ENCODE measurements at regions not wholly inside any gene's neighbourhood (a gene's known extent, or its start where the extent isn't known, plus 50 kb on each side); places are given as distances from the start of the nearest gene placed in this dataset.

DNA sequence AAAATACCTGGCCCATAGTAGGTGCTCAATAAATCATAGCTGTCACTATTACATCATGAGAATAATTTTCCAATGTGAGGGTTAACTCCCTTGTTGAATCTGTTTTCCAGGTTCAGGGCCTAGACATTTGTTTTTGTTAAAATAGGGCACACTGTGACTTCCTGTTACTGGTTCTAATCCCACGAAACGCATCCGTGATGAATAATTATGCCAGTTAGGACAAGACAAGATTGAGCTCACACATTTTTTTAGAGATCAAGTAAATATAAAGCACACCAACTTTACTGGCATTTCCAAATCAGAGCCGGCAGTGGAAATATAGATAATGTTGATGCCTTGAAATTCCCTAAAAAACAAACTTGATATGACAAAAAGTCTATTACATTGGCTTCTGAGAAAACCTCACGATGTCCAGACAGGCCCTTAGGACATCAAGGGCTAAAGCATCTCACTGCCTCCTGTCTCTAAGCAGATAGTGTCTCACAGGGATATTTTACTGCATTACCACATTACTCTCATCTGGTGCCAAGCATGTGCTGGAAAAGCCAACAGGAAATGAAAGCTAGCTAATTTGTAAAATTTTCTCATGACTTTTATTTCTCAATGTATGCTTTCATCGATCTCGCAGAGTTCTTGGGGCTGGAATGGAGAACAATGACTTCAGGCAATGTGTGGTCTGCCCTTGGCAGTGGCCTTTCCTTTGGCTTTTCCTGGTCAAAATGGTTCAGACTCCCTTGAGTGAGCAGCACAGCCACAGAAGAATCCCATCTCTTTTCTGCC lies 414.3 kb upstream of the PAPPA start:
- no peak overlapping the region for H3K4me3 ChIP-seq
- intact Hi-C loops (cut with DNase I), result loop anchor here in 1 of 10 donors (10.0 kb wide), 1 partner anchor 64 kb away; no protein-coding TSS in a partner anchor
- H3K27me3 ChIP-seq, result peaks cover 0 to 3% (median 0%) of the 10 kb centered on the region in 7 donors
- 64 to 73% methylated on average over 7 of the region's 7 CpGs for WGBS, 2 donors
- no peaks in the 10 kb centered on the region for H3K36me3 ChIP-seq
- no peak overlapping the region for H3K27ac ChIP-seq
- H3K9me3 ChIP-seq, result no peaks in the 10 kb centered on the region
- TF ChIP-seq, protein P1, sequence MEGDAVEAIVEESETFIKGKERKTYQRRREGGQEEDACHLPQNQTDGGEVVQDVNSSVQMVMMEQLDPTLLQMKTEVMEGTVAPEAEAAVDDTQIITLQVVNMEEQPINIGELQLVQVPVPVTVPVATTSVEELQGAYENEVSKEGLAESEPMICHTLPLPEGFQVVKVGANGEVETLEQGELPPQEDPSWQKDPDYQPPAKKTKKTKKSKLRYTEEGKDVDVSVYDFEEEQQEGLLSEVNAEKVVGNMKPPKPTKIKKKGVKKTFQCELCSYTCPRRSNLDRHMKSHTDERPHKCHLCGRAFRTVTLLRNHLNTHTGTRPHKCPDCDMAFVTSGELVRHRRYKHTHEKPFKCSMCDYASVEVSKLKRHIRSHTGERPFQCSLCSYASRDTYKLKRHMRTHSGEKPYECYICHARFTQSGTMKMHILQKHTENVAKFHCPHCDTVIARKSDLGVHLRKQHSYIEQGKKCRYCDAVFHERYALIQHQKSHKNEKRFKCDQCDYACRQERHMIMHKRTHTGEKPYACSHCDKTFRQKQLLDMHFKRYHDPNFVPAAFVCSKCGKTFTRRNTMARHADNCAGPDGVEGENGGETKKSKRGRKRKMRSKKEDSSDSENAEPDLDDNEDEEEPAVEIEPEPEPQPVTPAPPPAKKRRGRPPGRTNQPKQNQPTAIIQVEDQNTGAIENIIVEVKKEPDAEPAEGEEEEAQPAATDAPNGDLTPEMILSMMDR (IDR thresholded peaks at IDR 0.05), result no peak
- no peaks in the 10 kb centered on the region for H3K4me1 ChIP-seq
- ATAC-seq (no peak), DNase-seq (no peak)

DNA sequence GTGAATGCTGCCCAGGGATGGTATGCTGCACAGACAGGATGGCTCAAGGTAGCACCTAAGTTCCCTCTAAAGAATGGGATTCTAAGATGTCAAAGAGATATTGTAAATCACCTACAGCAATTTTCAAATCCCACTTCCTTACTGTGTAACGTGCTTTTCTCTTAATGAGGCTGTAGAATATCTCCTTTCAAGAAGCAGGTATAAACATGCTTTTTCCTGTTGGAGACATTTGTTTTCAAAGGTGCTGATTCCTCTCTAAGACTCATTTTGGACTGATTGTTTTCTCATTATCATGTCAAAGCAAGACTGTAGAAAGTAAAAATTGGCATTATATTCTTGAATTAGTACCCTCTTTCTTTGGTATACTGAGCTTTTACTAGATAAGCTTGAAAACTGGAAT lies 412.6 kb upstream of the PAPPA start:
- Histone ChIP-seq H3K36me3 (no peaks in the 10 kb centered on the region), H3K4me3 (no peak overlapping the region), H3K9me3 (no peaks in the 10 kb centered on the region), H3K27ac (no peak overlapping the region), H3K4me1 (no peaks in the 10 kb centered on the region), H3K27me3 (peaks cover 0 to 3% (median 0%) of the 10 kb centered on the region in 7 donors)
- TF ChIP-seq, protein P1 (IDR thresholded peaks at IDR 0.05), result no peak
- intact Hi-C loops (cut with DNase I), result no loop called here
- 73 to 77% methylated on average over 1 of the region's 1 CpG for WGBS, 2 donors
- DNase-seq (no peak), ATAC-seq (no peak)

DNA sequence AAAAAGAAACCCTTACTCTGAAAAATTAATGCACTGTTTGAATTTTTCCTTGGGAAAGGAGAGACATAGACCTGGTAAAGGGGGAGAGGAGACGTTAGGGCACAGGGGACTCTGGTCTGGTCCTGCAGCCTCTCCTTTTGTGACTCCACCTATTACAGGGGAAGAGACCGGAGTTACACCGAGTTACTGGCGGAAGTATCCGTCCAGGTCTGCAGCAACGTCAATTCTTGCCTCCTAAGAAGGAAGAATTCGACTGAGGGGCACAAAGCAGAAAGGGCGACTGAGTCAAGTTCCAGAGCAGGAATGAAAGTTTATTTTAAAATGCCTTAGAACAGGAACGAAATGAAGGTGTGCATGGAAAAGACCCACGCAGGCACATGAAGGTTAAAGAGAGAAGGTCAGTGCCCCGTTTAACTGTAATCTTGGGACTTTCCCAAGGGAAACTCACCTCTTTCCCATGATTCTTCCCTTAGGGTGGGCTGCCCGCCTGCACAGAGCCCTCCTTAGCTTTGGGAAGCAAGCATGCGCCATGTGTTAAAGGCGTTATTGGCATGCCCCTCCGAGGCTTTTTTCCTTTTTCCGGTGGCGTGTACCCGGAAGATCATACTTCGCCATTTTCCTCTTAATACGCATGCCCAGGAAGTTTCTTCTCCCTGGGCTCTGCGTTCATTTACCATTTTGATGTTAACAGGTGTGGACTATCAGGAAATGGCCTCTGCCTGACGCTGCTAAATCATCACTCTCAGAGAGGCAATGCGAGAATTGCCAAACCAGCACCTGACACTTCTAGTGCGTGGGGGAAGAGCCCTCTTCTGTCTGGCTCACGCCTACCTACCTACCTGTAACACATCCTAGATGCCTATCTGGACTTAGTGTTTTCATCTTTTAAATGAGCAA lies 409.6 kb upstream of the PAPPA start:
- 85 to 86% methylated on average over 25 of the region's 25 CpGs for WGBS, 2 donors
- intact Hi-C loops (cut with DNase I), result no loop called here
- no peaks in the 10 kb centered on the region for H3K9me3 ChIP-seq

DNA sequence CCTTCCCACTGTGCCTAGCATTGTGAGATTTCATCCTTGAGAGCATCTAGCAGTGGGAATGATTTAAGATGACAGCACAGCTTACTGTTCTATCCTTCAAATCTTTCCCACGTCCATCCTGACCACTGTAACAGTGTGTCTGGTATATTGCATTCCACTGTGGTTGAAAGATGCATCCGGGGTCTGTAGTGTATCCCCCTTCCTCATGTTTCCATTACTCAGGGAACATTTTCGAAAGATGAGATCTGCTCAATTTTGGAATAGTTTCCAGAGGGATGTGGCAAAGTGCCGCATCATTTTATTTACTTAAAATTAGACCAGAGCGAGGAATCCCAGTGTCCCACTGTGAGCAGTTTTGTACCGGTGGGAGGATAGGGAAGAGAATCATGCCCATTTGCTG lies 407.1 kb upstream of the PAPPA start:
- H3K9me3 ChIP-seq, result no peaks in the 10 kb centered on the region
- 67 to 68% methylated on average over 6 of the region's 6 CpGs for WGBS, 2 donors
- H3K36me3 ChIP-seq, result no peaks in the 10 kb centered on the region
- H3K4me1 ChIP-seq, result no peaks in the 10 kb centered on the region
- intact Hi-C loops (cut with DNase I), result no loop called here
- H3K27me3 ChIP-seq, result peaks cover 0 to 3% (median 0%) of the 10 kb centered on the region in 7 donors
- TF ChIP-seq, protein P1 (IDR thresholded peaks at IDR 0.05), result no peak
- no peak for ATAC-seq
- H3K27ac ChIP-seq, result no peak overlapping the region
- no peak for DNase-seq
- no peak overlapping the region for H3K4me3 ChIP-seq

More for the DNA sequence above, 409.6 kb upstream of the PAPPA start:
- Histone ChIP-seq H3K4me3 (no peak overlapping the region), H3K27ac (no peak overlapping the region), H3K36me3 (no peaks in the 10 kb centered on the region), H3K27me3 (peaks cover 0 to 3% (median 0%) of the 10 kb centered on the region in 7 donors), H3K4me1 (no peaks in the 10 kb centered on the region)
- ATAC-seq (no peak), DNase-seq (no peak)
- TF ChIP-seq, protein P1 (IDR thresholded peaks at IDR 0.05), result no peak
